PC-3 (cell line): ENCODE measurements at regions not wholly inside any gene's neighbourhood (a gene's known extent, or its start where the extent isn't known, plus 50 kb on each side); places are given as distances from the start of the nearest gene placed in this dataset.

Experiments
- CTCF ChIP-seq: fragments of 300-600 bp; sonication (generic); conservative IDR thresholded peaks from 2 replicates; pipeline ENCODE4 v1.5.1; 2017; ENCODE audit warnings: antibody characterized with exemption, low read depth, mild to moderate bottlenecking, low read length
- EZH2 ChIP-seq: fragments of 300-600 bp; sonication (generic); IDR thresholded peaks from one replicate; pipeline ENCODE4 v1.6.1; 2017; ENCODE audit warnings: antibody characterized with exemption, mild to moderate bottlenecking, low read length; ENCODE audit not compliant: unreplicated experiment

- TF ChIP-seq CTCF (no peak), EZH2 (no peak)
These were observed 990.9 kb upstream of the GJE1 start for GRCh38 chr6:141141870-141142269.
